GM23338 (cell line): ENCODE measurements at regions not wholly inside any gene's neighbourhood (a gene's known extent, or its start where the extent isn't known, plus 50 kb on each side); places are given as distances from the start of the nearest gene placed in this dataset.

ENCODE experiments used
- ATAC-seq: fragments of 200-7000 bp; cut with Tn5 transposase; 3 replicates; pipeline ENCODE4 v1.9.1; 2020
- DNase-seq: peaks from one replicate; pipeline ENCODE4 v3.0.0-alpha.2; 2015; ENCODE audit warnings: low spot score
- H2AFZ ChIP-seq: fragments of 200-600 bp; sonication (generic); 2 replicates; pipeline ENCODE4 v1.8.0; 2016; ENCODE audit warnings: antibody characterized with exemption, mild to moderate bottlenecking, moderate library complexity
- H3F3A ChIP-seq: fragments of 200-600 bp; sonication (generic); replicated peaks from 2 replicates; pipeline ENCODE4 v1.8.0; 2017; ENCODE audit warnings: antibody characterized with exemption, mixed run types, low read depth
- H3K27ac ChIP-seq: fragments of 200-600 bp; sonication (generic); 2 replicates; pipeline ENCODE4 v1.6.1; 2016; ENCODE audit warnings: low read depth
- H3K27me3 ChIP-seq: fragments of 200-600 bp; sonication (generic); 2 replicates; pipeline ENCODE4 v1.8.0; 2016; ENCODE audit warnings: mild to moderate bottlenecking, mixed run types, moderate library complexity; ENCODE audit not compliant: insufficient read depth
- H3K36me3 ChIP-seq: fragments of 200-600 bp; sonication (generic); 2 replicates; pipeline ENCODE4 v1.8.0; 2016; ENCODE audit warnings: mild to moderate bottlenecking; ENCODE audit not compliant: insufficient read depth
- H3K4me1 ChIP-seq: fragments of 200-600 bp; sonication (generic); 2 replicates; pipeline ENCODE4 v1.8.0; 2016; ENCODE audit warnings: mild to moderate bottlenecking, moderate library complexity; ENCODE audit not compliant: insufficient read depth
- H3K4me2 ChIP-seq: fragments of 200-600 bp; sonication (generic); 2 replicates; pipeline ENCODE4 v1.7.1; 2017; ENCODE audit warnings: mixed run types
- H3K4me3 ChIP-seq: fragments of 200-600 bp; sonication (generic); 2 replicates; pipeline ENCODE4 v1.6.1; 2016; ENCODE audit warnings: mixed run types
- H3K79me2 ChIP-seq: fragments of 200-600 bp; sonication (generic); replicated peaks from 2 replicates; pipeline ENCODE4 v1.8.0; 2017; ENCODE audit warnings: mild to moderate bottlenecking; ENCODE audit not compliant: insufficient read depth
- H3K9me2 ChIP-seq: fragments of 200-600 bp; sonication (generic); 2 replicates; pipeline ENCODE4 v1.8.0; 2017; ENCODE audit not compliant: insufficient read depth
- H4K20me1 ChIP-seq: fragments of 200-600 bp; sonication (generic); replicated peaks from 2 replicates; pipeline ENCODE4 v1.8.0; 2017; ENCODE audit warnings: mild to moderate bottlenecking; ENCODE audit not compliant: insufficient read depth
- H3K27ac Mint-ChIP-seq: 2 replicates; pipeline ENCODE4 v1.8.0; 2020; ENCODE audit warnings: inconsistent platforms, mild to moderate bottlenecking, moderate library complexity, mixed read lengths
- H3K27me3 Mint-ChIP-seq: 3 replicates; pipeline ENCODE4 v1.8.0; 2022; ENCODE audit warnings: low read depth, mild to moderate bottlenecking, moderate library complexity, mixed read lengths, inconsistent platforms; ENCODE audit not compliant: insufficient read depth, poor library complexity
- H3K36me3 Mint-ChIP-seq: 3 replicates; pipeline ENCODE4 v1.8.0; 2021; ENCODE audit warnings: low read depth, mild to moderate bottlenecking, inconsistent platforms, moderate library complexity, mixed read lengths
- H3K4me1 Mint-ChIP-seq: 3 replicates; pipeline ENCODE4 v1.8.0; 2020; ENCODE audit warnings: mild to moderate bottlenecking, inconsistent platforms, mixed read lengths
- H3K4me3 Mint-ChIP-seq: 3 replicates; pipeline ENCODE4 v1.8.0; 2021; ENCODE audit warnings: moderate library complexity, mild to moderate bottlenecking, inconsistent platforms, mixed read lengths
- H3K9me3 Mint-ChIP-seq: 3 replicates; pipeline ENCODE4 v1.8.0; 2020; ENCODE audit warnings: moderate library complexity, mild to moderate bottlenecking, inconsistent platforms, mixed read lengths
- CTCF ChIP-seq, 2 experiments: fragments of 200-600 bp in 1 of 2; sonication (generic) in 1 of 2; conservative IDR thresholded peaks; 2 replicates each; pipeline versions ENCODE4 v1.5.1 to v1.6.1; 2016 to 2017; ENCODE audit warnings: antibody characterized with exemption in 2 of 2, low read depth in 2 of 2, mild to moderate bottlenecking in 2 of 2, moderate library complexity in 1 of 2
- ETS1 ChIP-seq: IDR thresholded peaks from 2 replicates; pipeline ENCODE4 v1.6.1; 2016; ENCODE audit warnings: antibody characterized with exemption
- EZH2phosphoT487 ChIP-seq: fragments of 200-600 bp; sonication (generic); IDR thresholded peaks from one replicate; pipeline ENCODE4 v1.8.1; 2018; ENCODE audit warnings: antibody characterized with exemption; ENCODE audit not compliant: unreplicated experiment
- JUNB ChIP-seq: IDR thresholded peaks from one replicate; pipeline ENCODE4 v1.6.1; 2016; ENCODE audit warnings: antibody characterized with exemption; ENCODE audit not compliant: unreplicated experiment
- POLR2AphosphoS5 ChIP-seq: IDR thresholded peaks from 2 replicates; pipeline ENCODE4 v1.6.1; 2016; ENCODE audit warnings: antibody characterized with exemption, low read depth
- ZNF462 ChIP-seq: fragments of 250-450 bp; sonication (Bioruptor Pico); IDR thresholded peaks from 2 replicates; pipeline ENCODE4 v1.5.0; 2020; ENCODE audit warnings: mild to moderate bottlenecking, moderate library complexity

GRCh38 chr1:169024255-169024654, 82.2 kb upstream of the ATP1B1 start:
- no peak overlapping the region for H3K4me2 ChIP-seq
- H3K27me3 Mint-ChIP-seq, result peaks cover 2% of the 10 kb centered on the region
- no peak overlapping the region for H3K27ac Mint-ChIP-seq
- no peaks in the 10 kb centered on the region for H3K36me3 ChIP-seq
- H3K9me3 Mint-ChIP-seq, result no peaks in the 10 kb centered on the region; the same call in 2 of the 3 replicates
- ATAC-seq, result no peak
- no peak for DNase-seq
- H3K79me2 ChIP-seq, result no peaks in the 10 kb centered on the region
- no peaks in the 10 kb centered on the region for H3K9me2 ChIP-seq
- H4K20me1 ChIP-seq, result no peaks in the 10 kb centered on the region
- no peak overlapping the region for H3K27ac ChIP-seq
- no peak for TF ChIP-seq POLR2AphosphoS5
- TF ChIP-seq CTCF (conservative IDR thresholded peaks at IDR 0.05; ENCODE audit: low read depth in 2 of 2), result no peak
- TF ChIP-seq EZH2phosphoT487, result no peak
- no peak for TF ChIP-seq JUNB
- no peak for TF ChIP-seq ETS1
- no peak for TF ChIP-seq ZNF462 (CRISPR knock-in tag)
- H2AFZ ChIP-seq, result no peak overlapping the region
- no peaks in the 10 kb centered on the region for H3K36me3 Mint-ChIP-seq
- H3K27me3 ChIP-seq, result no peaks in the 10 kb centered on the region
- H3K4me3 ChIP-seq, result no peak overlapping the region
- no peaks in the 10 kb centered on the region for H3K4me1 ChIP-seq
- no peaks in the 10 kb centered on the region for H3F3A ChIP-seq
- H3K4me1 Mint-ChIP-seq, result no peaks in the 10 kb centered on the region
- no peak overlapping the region for H3K4me3 Mint-ChIP-seq
